Urothelium cell line (cell line): ENCODE measurements at regions not wholly inside any gene's neighbourhood (a gene's known extent, or its start where the extent isn't known, plus 50 kb on each side); places are given as distances from the start of the nearest gene placed in this dataset.
A peak's percentile ranks its signal among the peaks of the same experiment; 100 is the strongest.
"Not testable (repeated sequence)": the region's sequence is repeated elsewhere in the genome, so short reads cannot be mapped to it uniquely, and the experiment has no call there.

Source experiments
- DNase-seq: peaks from one replicate; pipeline ENCODE4 v3.0.0; 2011; ENCODE audit warnings: low spot score, mixed read lengths
- FAIRE-seq: peaks from 2 replicates; lab custom pipeline; 2011; peaks lifted over from hg19 to GRCh38; lab: Jason Lieb, UNC

DNA sequence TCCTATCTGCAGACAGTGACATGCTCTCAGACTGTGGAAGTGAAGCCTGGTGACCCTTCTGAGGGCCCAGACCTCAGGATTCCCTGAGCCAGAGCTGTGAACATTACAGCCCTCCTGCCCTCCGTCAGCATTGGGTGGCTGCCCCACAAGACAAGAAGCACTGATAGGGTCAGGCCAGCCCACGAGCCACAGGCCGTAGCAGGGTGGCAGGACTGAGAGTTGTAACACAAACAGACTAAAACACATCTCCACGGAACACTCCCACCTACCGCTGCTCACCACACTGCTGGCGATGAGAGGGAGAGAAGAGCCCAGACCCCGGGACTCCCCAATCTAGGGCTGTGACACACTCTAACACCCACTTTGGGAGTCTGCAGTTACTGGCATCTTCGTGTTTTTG, 264.8 kb upstream of the FSIP2 start:
- FAIRE-seq (no peak), DNase-seq (no peak)

DNA sequence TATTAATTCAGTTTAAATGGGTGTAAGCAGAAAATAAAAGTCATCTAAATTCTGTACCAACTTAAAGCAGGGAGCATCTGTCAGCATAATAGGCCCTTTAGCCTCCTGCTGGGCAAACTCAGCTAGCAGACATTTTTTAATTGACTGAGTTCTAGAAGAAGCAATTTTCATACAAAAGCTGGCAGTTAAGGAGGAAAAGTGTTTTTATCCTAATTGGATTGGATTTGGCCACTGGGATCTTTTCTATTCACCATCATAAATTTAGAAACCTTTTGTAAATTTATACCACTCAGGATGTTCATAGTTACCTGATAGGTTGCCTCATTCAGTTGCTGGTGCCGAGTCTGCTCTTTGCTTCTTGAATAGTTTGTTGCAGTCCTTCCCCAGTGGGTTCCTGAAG, 262.7 kb upstream of the FSIP2 start:
- FAIRE-seq: no peak
- no peak for DNase-seq

DNA sequence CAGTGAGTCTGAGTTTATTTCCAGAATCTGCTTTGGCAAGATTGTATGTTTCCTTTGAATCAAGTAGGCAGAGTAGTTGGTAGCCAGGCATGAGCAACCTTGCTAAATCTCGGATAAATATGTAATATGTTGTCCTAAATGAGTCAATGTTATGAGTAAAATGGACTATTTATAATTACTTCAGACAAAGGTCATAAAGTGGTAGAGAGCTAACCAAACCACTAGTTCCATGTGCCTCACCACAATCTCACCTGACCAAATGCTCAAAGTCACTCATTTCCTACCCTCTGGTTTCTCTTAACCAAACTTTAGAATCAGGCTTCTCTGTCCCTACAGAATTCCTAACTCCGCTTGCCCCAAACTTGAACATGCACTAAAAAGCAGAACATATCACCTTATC, 261.2 kb upstream of the FSIP2 start:
- no peak for FAIRE-seq

DNA sequence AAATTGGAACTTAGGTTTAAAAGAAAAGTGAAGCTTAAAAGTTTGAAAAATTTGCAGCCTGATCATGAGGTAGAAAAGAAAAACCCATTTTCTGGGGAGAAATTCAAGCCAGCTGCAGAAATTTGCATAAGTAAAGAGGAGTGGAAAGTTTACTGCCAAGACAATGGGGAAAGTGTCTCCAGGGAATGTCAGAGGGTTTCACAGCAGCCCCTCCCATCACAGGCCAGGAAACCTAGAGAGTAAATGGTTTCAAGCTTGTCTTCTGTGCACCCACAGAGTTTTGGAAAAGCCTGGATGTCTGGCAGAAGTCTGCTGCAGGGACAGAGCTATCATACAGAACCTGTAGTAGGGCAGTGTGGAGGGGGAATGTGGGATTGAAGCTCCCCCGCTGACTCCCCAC, 254.0 kb upstream of the FSIP2 start:
- no peak for DNase-seq
- FAIRE-seq: no peak

More for the DNA sequence above, 261.2 kb upstream of the FSIP2 start:
- DNase-seq: no peak

DNA sequence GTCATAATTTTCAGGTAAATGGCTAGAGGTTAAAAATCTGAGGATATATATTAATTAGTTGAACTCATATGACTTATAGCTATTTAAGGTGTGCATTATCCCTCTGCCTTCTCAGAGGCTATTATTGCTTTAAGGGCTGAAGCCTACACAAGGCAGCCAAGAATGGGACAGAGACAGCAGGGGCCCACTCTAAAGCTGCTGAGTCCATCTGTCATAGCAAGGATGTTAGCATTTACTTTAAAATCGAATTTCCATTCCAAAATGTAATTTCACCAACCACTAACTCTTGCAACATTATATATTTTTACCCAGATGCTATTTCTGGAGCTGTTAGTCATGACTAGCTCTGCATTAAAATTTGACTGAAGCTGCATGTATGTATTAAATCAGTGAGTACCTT, 236.3 kb upstream of the FSIP2 start:
- no peak for FAIRE-seq
- no peak for DNase-seq

GRCh38 chr2:185507719-185508118, 230.9 kb upstream of the FSIP2 start:
- FAIRE-seq: no peak
- DNase-seq: no peak

- no peak for DNase-seq
- FAIRE-seq: no peak
Observed at GRCh38 chr2:185510060-185510459, 228.5 kb upstream of the FSIP2 start.

GRCh38 chr2:185511925-185512324, 226.7 kb upstream of the FSIP2 start:
- FAIRE-seq: no peak

GRCh38 chr2:185522472-185522871, 216.1 kb upstream of the FSIP2 start:
- no peak for FAIRE-seq
- DNase-seq: no peak

More at GRCh38 chr2:185511925-185512324, 226.7 kb upstream of the FSIP2 start:
- DNase-seq: no peak

DNA sequence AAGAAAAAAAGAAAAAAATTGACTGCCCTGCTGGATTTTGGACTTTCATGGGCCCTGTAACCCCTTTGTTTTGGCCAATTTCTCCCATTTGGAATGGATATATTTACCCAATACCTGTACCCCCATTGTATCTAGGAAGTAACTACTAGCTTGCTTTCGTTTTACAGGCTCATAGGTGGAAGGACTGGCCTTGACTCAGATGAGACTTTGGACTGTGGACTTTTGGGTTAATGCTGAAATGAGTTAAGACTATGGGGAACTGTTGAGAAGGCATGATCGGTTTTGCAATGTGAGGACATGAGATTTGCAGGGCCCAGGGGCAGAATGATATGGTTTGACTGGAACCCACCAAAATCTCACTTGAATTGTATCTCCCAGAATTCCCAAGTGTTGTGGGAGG, 214.4 kb upstream of the FSIP2 start:
- not testable (repeated sequence) for DNase-seq, FAIRE-seq

DNA sequence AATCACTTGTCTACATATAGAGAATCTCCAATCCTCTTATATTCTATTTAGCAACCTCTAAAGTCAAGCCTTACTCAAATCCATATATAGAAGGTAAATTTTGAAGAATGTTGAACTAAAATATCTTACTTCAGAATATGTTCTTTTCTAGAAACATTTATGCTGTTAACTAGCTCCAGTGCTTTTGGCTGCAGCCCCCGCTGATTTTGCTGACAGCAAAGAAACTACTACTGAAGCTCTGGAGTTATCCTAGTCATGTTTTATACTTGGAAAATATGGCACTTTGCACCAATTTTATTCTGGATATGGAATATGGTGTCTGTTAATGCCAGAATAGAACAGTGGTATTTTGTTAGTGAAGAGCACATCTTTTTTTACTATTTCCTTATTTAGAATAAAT, 212.4 kb upstream of the FSIP2 start:
- DNase-seq: no peak
- no peak for FAIRE-seq

- FAIRE-seq: no peak
- no peak for DNase-seq
Observed at GRCh38 chr2:185531721-185532120, 206.9 kb upstream of the FSIP2 start.

GRCh38 chr2:185537689-185538088, 200.9 kb upstream of the FSIP2 start:
- DNase-seq (no peak), FAIRE-seq (no peak)

DNA sequence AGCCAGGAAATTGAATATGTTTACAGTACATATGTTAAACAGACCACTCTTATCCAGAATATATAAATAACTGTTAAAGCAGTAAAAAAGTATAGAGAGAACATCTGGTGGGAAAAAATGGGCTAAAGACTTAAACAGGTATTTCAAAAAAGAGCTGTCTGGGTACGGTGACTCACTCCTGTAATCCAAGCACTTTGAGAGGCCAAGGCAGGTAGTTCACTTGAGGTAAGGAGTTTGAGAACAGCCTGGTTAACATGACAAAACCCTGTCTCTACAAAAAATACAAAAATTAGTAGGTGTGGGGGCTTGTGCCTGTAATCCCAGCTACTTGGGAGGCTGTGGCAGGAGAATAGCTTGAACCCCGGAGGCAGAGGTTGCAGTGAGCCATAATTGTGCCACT, 171.4 kb upstream of the FSIP2 start:
- DNase-seq (no peak), FAIRE-seq (no peak)

DNA sequence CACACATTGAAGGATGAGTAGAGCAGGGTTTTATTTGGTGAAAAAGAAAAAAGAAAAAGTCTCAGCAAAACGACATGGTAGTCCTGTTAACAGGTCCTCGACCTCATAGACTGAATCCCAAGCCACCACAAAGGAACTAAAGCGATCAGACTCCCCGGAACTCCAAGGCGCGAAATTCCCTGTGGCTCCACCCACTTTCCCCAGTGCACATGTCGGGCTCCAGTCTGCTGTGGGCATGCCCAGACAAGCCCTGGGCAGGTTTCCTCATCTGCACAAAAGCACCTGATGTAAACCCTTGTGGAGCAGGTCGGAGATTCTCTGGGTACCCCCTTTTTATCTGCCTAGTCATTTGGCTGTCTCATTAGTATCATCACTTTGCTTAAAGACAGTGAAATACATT, 170.7 kb upstream of the FSIP2 start:
- DNase-seq (no peak), FAIRE-seq (no peak)

GRCh38 chr2:185578322-185578721, 160.3 kb upstream of the FSIP2 start:
- FAIRE-seq (no peak), DNase-seq (no peak)

GRCh38 chr2:185583058-185583816, 155.4 kb upstream of the FSIP2 start:
- FAIRE-seq (peak; percentile 68), DNase-seq (peak; percentile 81)

GRCh38 chr2:185585165-185585564, 153.4 kb upstream of the FSIP2 start:
- not testable (repeated sequence) for FAIRE-seq, DNase-seq

- DNase-seq, FAIRE-seq: not testable (repeated sequence)
Observed at GRCh38 chr2:185591276-185591675, 147.3 kb upstream of the FSIP2 start.

DNA sequence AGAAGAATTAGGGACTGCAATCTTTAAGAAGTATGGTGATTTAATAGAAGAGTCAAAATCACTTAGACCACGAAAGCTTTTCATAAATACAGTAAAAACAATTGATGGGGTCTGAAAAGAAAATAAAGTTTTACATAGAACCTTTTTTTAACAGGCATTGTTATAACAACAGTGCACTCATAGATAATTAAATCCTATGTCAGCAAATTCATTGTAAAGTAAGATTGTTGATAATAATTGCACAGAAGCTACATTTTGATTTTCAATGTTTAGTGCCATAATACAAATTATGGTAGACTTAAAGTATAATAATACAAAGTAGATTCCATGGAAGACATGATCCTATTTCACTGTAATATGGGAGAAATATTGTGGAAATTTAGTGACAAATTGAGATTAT, 130.7 kb upstream of the FSIP2 start:
- DNase-seq: no peak
- FAIRE-seq: no peak

DNA sequence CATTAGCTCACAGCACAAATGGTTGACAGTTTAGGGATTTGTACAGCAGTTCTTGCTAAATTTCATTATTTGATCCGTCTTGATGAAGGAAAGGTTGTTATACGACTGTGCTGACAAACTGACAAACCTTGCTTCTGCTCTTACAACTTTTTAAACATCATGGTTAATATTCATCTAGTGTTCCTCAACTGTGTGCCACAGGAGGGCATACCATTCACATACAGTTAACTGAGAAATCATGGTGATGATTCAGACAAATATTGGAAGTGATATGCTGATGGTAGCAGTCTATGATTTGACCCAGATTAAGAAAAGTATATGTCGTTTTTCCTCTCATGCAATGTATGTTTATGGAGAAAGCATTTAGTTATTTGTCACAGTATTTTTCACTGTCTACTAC, 129.8 kb upstream of the FSIP2 start:
- DNase-seq (no peak), FAIRE-seq (no peak)

GRCh38 chr2:185610301-185610700, 128.3 kb upstream of the FSIP2 start:
- FAIRE-seq (no peak), DNase-seq (no peak)

DNA sequence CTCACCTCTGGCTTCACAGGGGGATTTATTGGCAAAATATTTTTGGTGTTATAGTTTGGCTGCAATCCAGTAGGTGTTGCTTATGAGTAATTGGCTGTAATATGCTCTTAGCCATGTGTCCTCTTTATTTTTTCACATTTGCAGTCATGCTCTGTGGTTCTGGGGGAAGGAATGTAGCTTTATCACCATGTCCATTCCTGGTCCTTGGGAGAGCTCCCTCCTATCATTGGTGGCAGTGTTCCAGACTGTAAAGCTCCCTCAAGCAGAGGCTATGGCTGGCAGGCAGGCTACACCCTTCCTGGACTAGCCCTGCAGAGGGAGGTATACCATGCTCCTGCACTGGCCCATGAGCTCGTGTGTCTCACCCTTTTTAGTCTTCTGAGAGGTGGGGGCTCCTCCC, 120.0 kb upstream of the FSIP2 start:
- FAIRE-seq (peak; percentile 50), DNase-seq (peak; percentile 34)
